ENCODE measurements at regions not wholly inside any gene's neighbourhood (a gene's known extent, or its start where the extent isn't known, plus 50 kb on each side); places are given as distances from the start of the nearest gene placed in this dataset.

DNA sequence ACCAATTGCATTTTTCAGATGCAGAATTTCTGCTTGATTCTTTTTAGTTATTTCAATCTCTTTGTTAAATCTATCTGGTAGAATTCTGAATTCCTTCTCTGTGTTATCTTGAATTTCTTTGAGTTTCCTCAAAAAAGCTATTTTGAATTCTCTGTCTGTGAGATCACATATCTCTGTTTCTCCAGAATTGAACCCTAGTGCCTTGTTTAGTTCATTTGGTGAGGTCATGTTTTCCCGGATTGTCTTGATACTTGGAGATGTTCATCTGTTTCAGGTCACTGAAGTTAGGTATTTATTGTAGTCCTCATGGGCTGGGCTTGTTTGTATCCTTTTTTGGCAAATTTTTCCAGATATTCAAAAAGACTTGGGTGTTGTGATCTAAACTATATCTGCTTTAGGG, 202.9 kb upstream of the SERP2 start:
- TF ChIP-seq HDAC2 (IDR thresholded peaks at IDR 0.05), result no peak
- TF ChIP-seq, protein P1, sequence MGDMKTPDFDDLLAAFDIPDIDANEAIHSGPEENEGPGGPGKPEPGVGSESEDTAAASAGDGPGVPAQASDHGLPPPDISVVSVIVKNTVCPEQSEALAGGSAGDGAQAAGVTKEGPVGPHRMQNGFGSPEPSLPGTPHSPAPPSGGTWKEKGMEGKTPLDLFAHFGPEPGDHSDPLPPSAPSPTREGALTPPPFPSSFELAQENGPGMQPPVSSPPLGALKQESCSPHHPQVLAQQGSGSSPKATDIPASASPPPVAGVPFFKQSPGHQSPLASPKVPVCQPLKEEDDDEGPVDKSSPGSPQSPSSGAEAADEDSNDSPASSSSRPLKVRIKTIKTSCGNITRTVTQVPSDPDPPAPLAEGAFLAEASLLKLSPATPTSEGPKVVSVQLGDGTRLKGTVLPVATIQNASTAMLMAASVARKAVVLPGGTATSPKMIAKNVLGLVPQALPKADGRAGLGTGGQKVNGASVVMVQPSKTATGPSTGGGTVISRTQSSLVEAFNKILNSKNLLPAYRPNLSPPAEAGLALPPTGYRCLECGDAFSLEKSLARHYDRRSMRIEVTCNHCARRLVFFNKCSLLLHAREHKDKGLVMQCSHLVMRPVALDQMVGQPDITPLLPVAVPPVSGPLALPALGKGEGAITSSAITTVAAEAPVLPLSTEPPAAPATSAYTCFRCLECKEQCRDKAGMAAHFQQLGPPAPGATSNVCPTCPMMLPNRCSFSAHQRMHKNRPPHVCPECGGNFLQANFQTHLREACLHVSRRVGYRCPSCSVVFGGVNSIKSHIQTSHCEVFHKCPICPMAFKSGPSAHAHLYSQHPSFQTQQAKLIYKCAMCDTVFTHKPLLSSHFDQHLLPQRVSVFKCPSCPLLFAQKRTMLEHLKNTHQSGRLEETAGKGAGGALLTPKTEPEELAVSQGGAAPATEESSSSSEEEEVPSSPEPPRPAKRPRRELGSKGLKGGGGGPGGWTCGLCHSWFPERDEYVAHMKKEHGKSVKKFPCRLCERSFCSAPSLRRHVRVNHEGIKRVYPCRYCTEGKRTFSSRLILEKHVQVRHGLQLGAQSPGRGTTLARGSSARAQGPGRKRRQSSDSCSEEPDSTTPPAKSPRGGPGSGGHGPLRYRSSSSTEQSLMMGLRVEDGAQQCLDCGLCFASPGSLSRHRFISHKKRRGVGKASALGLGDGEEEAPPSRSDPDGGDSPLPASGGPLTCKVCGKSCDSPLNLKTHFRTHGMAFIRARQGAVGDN (IDR thresholded peaks at IDR 0.05), result no peak
- no peak for TF ChIP-seq NFXL1 (IDR thresholded peaks at IDR 0.05; ENCODE audit: borderline replicate concordance)
- no peak for TF ChIP-seq SMC3 (IDR thresholded peaks at IDR 0.05; ENCODE audit: borderline replicate concordance, low read length)
- no peak for TF ChIP-seq RAD21 (IDR thresholded peaks at IDR 0.05; ENCODE audit: insufficient read depth, low read depth, low read length)
- TF ChIP-seq BCL11A (IDR thresholded peaks at IDR 0.05; ENCODE audit: low read depth, low read length), result no peak
- TF ChIP-seq, protein P2, sequence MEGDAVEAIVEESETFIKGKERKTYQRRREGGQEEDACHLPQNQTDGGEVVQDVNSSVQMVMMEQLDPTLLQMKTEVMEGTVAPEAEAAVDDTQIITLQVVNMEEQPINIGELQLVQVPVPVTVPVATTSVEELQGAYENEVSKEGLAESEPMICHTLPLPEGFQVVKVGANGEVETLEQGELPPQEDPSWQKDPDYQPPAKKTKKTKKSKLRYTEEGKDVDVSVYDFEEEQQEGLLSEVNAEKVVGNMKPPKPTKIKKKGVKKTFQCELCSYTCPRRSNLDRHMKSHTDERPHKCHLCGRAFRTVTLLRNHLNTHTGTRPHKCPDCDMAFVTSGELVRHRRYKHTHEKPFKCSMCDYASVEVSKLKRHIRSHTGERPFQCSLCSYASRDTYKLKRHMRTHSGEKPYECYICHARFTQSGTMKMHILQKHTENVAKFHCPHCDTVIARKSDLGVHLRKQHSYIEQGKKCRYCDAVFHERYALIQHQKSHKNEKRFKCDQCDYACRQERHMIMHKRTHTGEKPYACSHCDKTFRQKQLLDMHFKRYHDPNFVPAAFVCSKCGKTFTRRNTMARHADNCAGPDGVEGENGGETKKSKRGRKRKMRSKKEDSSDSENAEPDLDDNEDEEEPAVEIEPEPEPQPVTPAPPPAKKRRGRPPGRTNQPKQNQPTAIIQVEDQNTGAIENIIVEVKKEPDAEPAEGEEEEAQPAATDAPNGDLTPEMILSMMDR (IDR thresholded peaks at IDR 0.05 in 2 of 3, conservative IDR thresholded peaks at IDR 0.05 in 1 of 3; ENCODE audit: control insufficient read depth in 2 of 3, extremely low read depth in 1 of 3, insufficient read depth in 1 of 3, low read depth in 3 of 3, low read length in 3 of 3), result no peak
- TF ChIP-seq BACH1 (IDR thresholded peaks at IDR 0.05; ENCODE audit: borderline replicate concordance), result no peak
- TF ChIP-seq EZH2 (IDR thresholded peaks at IDR 0.05; ENCODE audit: borderline replicate concordance, control insufficient read depth, low read depth, low read length), result no peak
- no peak for TF ChIP-seq MXI1 (IDR thresholded peaks at IDR 0.05; ENCODE audit: low read depth, low read length)
- no peak for TF ChIP-seq POLR2A (IDR thresholded peaks at IDR 0.05; ENCODE audit: low read depth, low read length)
- TF ChIP-seq, protein P3, sequence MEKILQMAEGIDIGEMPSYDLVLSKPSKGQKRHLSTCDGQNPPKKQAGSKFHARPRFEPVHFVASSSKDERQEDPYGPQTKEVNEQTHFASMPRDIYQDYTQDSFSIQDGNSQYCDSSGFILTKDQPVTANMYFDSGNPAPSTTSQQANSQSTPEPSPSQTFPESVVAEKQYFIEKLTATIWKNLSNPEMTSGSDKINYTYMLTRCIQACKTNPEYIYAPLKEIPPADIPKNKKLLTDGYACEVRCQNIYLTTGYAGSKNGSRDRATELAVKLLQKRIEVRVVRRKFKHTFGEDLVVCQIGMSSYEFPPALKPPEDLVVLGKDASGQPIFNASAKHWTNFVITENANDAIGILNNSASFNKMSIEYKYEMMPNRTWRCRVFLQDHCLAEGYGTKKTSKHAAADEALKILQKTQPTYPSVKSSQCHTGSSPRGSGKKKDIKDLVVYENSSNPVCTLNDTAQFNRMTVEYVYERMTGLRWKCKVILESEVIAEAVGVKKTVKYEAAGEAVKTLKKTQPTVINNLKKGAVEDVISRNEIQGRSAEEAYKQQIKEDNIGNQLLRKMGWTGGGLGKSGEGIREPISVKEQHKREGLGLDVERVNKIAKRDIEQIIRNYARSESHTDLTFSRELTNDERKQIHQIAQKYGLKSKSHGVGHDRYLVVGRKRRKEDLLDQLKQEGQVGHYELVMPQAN (conservative IDR thresholded peaks at IDR 0.05), result no peak
- TF ChIP-seq SP1 (IDR thresholded peaks at IDR 0.05; ENCODE audit: low read depth, low read length), result no peak

Measured in GM12878 (cell line).